ENCODE measurements at regions not wholly inside any gene's neighbourhood (a gene's known extent, or its start where the extent isn't known, plus 50 kb on each side); places are given as distances from the start of the nearest gene placed in this dataset.

- no peak overlapping the region for H3K27ac ChIP-seq (ENCODE audit: low read length)
- no peak overlapping the region for H3K9ac ChIP-seq (ENCODE audit: low read length)
- no peaks in the 10 kb centered on the region for H3K27me3 ChIP-seq (replicated peaks; ENCODE audit: insufficient read depth, low read length)
- H3K9me3 ChIP-seq (replicated peaks; ENCODE audit: insufficient read depth, low read length), result no peaks in the 10 kb centered on the region
- TF ChIP-seq EZH2 (optimal IDR thresholded peaks at IDR 0.05; ENCODE audit: low read depth, low read length), result no peak
- no peak for TF ChIP-seq EZH2phosphoT487 (IDR thresholded peaks at IDR 0.05; ENCODE audit: low read length)
- no peak for TF ChIP-seq CTCF (IDR thresholded peaks at IDR 0.05; ENCODE audit: low read length)
- no peak overlapping the region for H2AFZ ChIP-seq (ENCODE audit: low read length)
- no peaks in the 10 kb centered on the region for H3K9me2 ChIP-seq (replicated peaks; ENCODE audit: insufficient read depth, low read length)
- DNase-seq, result no peak
- no peaks in the 10 kb centered on the region for H3K4me1 ChIP-seq (ENCODE audit: low read length)
- H3K36me3 ChIP-seq (replicated peaks; ENCODE audit: insufficient read depth, low read length), result no peaks in the 10 kb centered on the region
- no peaks in the 10 kb centered on the region for H4K20me1 ChIP-seq (ENCODE audit: insufficient read depth, low read length)
- H3K4me2 ChIP-seq (ENCODE audit: low read depth, low read length), result no peak overlapping the region
- H3K79me2 ChIP-seq (ENCODE audit: low read length), result no peaks in the 10 kb centered on the region
- H3K4me3 ChIP-seq (ENCODE audit: low read length), result no peak overlapping the region
- no peaks in the 10 kb centered on the region for H3F3A ChIP-seq (ENCODE audit: insufficient read depth, low read length)
Observed at GRCh38 chr2:15700131-15700530, 108.5 kb downstream of the DDX1 start.

GRCh38 chr2:15700599-15701340 lies 109.1 kb downstream of the DDX1 start:
- no peak for TF ChIP-seq CTCF (IDR thresholded peaks at IDR 0.05; ENCODE audit: low read length)
- TF ChIP-seq EZH2phosphoT487 (IDR thresholded peaks at IDR 0.05; ENCODE audit: low read length), result no peak
- TF ChIP-seq EZH2 (optimal IDR thresholded peaks at IDR 0.05; ENCODE audit: low read depth, low read length), result no peak
- Histone ChIP-seq H3K9ac (ENCODE audit: low read length) (no peak overlapping the region), H3K4me1 (ENCODE audit: low read length) (no peaks in the 10 kb centered on the region), H3K4me2 (ENCODE audit: low read depth, low read length) (no peak overlapping the region), H3K79me2 (ENCODE audit: low read length) (no peaks in the 10 kb centered on the region), H4K20me1 (ENCODE audit: insufficient read depth, low read length) (no peaks in the 10 kb centered on the region), H3K9me2 (replicated peaks; ENCODE audit: insufficient read depth, low read length) (no peaks in the 10 kb centered on the region), H3K4me3 (ENCODE audit: low read length) (no peak overlapping the region), H2AFZ (ENCODE audit: low read length) (no peak overlapping the region), H3K36me3 (replicated peaks; ENCODE audit: insufficient read depth, low read length) (no peaks in the 10 kb centered on the region), H3K27ac (ENCODE audit: low read length) (no peak overlapping the region), H3K9me3 (replicated peaks; ENCODE audit: insufficient read depth, low read length) (no peaks in the 10 kb centered on the region), H3F3A (ENCODE audit: insufficient read depth, low read length) (no peaks in the 10 kb centered on the region), H3K27me3 (replicated peaks; ENCODE audit: insufficient read depth, low read length) (no peaks in the 10 kb centered on the region)
- no peak for DNase-seq

GRCh38 chr2:15701341-15701907 lies 109.8 kb downstream of the DDX1 start:
- no peak for TF ChIP-seq EZH2 (optimal IDR thresholded peaks at IDR 0.05; ENCODE audit: low read depth, low read length)
- TF ChIP-seq EZH2phosphoT487 (IDR thresholded peaks at IDR 0.05; ENCODE audit: low read length), result no peak
- TF ChIP-seq CTCF (IDR thresholded peaks at IDR 0.05; ENCODE audit: low read length), result no peak
- H3K4me2 ChIP-seq (ENCODE audit: low read depth, low read length), result no peak overlapping the region
- no peak overlapping the region for H3K4me3 ChIP-seq (ENCODE audit: low read length)
- H3K79me2 ChIP-seq (ENCODE audit: low read length), result no peaks in the 10 kb centered on the region
- H3K27ac ChIP-seq (ENCODE audit: low read length), result no peak overlapping the region
- H3K27me3 ChIP-seq (replicated peaks; ENCODE audit: insufficient read depth, low read length), result no peaks in the 10 kb centered on the region
- H3K9ac ChIP-seq (ENCODE audit: low read length), result no peak overlapping the region
- no peaks in the 10 kb centered on the region for H3K4me1 ChIP-seq (ENCODE audit: low read length)
- no peak overlapping the region for H2AFZ ChIP-seq (ENCODE audit: low read length)
- no peaks in the 10 kb centered on the region for H4K20me1 ChIP-seq (ENCODE audit: insufficient read depth, low read length)
- no peak for DNase-seq
- no peaks in the 10 kb centered on the region for H3K36me3 ChIP-seq (replicated peaks; ENCODE audit: insufficient read depth, low read length)
- no peaks in the 10 kb centered on the region for H3F3A ChIP-seq (ENCODE audit: insufficient read depth, low read length)
- no peaks in the 10 kb centered on the region for H3K9me3 ChIP-seq (replicated peaks; ENCODE audit: insufficient read depth, low read length)
- no peaks in the 10 kb centered on the region for H3K9me2 ChIP-seq (replicated peaks; ENCODE audit: insufficient read depth, low read length)
